Vagina (tissue), 2 donors: ENCODE measurements at regions not wholly inside any gene's neighbourhood (a gene's known extent, or its start where the extent isn't known, plus 50 kb on each side); places are given as distances from the start of the nearest gene placed in this dataset.

Experiments used
- CTCF ChIP-seq, 3 experiments: fragments of 450-650 bp in 2 of 3; fragments of 200-600 bp in 1 of 3; sonication (generic) in 1 of 3; IDR thresholded peaks; one replicate each; pipeline ENCODE4 v1.5.1; 2017 to 2019; ENCODE audit warnings: antibody characterized with exemption in 3 of 3, mild to moderate bottlenecking in 2 of 3, moderate library complexity in 2 of 3
- POLR2A ChIP-seq, 2 donors: fragments of 450-650 bp; IDR thresholded peaks; one replicate each; pipeline ENCODE4 v1.6.1; 2017; ENCODE audit warnings: antibody characterized with exemption in 2 of 2, mild to moderate bottlenecking in 2 of 2, moderate library complexity in 2 of 2

GRCh38 chr2:223141606-223142005 is 89.6 kb downstream of the KCNE4 start:
- TF ChIP-seq CTCF (IDR thresholded peaks at IDR 0.05) (no peak), POLR2A (IDR thresholded peaks at IDR 0.05) (no peak)
